ENCODE measurements at regions not wholly inside any gene's neighbourhood (a gene's known extent, or its start where the extent isn't known, plus 50 kb on each side); places are given as distances from the start of the nearest gene placed in this dataset.

DNA sequence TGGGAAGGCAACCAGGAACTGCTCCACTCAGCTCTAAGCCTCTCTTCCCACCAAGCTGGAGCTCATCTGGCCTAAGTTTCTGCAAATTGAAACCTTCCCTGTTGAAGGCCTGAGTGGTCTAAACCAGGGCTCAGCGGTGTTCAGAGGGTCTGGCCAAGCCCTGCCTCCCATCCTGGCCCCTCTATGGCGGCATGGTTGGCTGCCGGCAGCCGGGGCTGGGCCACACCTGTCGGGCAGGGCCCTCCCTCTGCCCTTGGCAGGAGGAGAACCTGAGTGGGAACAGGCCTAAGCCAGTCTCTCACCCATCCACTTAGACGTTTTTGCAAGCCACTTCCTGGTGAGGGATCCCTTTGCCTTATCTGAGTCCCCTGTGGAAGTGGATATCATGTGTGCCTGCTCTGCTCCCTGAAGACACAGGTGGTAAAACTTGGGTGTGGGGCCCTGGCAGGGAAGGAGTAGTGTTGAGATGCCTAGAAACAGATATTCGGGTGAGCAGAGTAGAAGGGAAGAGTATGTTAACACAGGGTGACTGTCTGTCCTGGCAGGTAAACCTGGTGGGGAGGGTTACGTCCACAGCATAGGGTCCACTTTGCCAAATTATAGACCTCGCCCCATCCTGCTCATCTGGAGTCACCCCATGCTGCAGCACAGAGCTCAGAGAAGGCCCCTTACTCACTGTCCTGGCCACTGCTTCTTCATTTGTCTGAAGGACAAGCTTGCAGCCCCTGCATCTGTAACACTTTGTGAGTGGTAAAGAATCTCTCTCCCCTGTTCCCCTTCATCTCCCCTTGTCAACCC is 63.0 kb upstream of the SIX2 start:
- TF ChIP-seq, protein P1, sequence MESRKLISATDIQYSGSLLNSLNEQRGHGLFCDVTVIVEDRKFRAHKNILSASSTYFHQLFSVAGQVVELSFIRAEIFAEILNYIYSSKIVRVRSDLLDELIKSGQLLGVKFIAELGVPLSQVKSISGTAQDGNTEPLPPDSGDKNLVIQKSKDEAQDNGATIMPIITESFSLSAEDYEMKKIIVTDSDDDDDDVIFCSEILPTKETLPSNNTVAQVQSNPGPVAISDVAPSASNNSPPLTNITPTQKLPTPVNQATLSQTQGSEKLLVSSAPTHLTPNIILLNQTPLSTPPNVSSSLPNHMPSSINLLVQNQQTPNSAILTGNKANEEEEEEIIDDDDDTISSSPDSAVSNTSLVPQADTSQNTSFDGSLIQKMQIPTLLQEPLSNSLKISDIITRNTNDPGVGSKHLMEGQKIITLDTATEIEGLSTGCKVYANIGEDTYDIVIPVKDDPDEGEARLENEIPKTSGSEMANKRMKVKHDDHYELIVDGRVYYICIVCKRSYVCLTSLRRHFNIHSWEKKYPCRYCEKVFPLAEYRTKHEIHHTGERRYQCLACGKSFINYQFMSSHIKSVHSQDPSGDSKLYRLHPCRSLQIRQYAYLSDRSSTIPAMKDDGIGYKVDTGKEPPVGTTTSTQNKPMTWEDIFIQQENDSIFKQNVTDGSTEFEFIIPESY (IDR thresholded peaks at IDR 0.05) = no peak
- no peak for TF ChIP-seq EGR1 (IDR thresholded peaks at IDR 0.05; ENCODE audit: low read depth in 2 of 2)
- TF ChIP-seq, protein P2, sequence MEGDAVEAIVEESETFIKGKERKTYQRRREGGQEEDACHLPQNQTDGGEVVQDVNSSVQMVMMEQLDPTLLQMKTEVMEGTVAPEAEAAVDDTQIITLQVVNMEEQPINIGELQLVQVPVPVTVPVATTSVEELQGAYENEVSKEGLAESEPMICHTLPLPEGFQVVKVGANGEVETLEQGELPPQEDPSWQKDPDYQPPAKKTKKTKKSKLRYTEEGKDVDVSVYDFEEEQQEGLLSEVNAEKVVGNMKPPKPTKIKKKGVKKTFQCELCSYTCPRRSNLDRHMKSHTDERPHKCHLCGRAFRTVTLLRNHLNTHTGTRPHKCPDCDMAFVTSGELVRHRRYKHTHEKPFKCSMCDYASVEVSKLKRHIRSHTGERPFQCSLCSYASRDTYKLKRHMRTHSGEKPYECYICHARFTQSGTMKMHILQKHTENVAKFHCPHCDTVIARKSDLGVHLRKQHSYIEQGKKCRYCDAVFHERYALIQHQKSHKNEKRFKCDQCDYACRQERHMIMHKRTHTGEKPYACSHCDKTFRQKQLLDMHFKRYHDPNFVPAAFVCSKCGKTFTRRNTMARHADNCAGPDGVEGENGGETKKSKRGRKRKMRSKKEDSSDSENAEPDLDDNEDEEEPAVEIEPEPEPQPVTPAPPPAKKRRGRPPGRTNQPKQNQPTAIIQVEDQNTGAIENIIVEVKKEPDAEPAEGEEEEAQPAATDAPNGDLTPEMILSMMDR (IDR thresholded peaks at IDR 0.05; ENCODE audit: low read depth, low read length, missing input control) = no peak
- TF ChIP-seq SP1 (IDR thresholded peaks at IDR 0.05) = no peak
- TF ChIP-seq, protein P3, sequence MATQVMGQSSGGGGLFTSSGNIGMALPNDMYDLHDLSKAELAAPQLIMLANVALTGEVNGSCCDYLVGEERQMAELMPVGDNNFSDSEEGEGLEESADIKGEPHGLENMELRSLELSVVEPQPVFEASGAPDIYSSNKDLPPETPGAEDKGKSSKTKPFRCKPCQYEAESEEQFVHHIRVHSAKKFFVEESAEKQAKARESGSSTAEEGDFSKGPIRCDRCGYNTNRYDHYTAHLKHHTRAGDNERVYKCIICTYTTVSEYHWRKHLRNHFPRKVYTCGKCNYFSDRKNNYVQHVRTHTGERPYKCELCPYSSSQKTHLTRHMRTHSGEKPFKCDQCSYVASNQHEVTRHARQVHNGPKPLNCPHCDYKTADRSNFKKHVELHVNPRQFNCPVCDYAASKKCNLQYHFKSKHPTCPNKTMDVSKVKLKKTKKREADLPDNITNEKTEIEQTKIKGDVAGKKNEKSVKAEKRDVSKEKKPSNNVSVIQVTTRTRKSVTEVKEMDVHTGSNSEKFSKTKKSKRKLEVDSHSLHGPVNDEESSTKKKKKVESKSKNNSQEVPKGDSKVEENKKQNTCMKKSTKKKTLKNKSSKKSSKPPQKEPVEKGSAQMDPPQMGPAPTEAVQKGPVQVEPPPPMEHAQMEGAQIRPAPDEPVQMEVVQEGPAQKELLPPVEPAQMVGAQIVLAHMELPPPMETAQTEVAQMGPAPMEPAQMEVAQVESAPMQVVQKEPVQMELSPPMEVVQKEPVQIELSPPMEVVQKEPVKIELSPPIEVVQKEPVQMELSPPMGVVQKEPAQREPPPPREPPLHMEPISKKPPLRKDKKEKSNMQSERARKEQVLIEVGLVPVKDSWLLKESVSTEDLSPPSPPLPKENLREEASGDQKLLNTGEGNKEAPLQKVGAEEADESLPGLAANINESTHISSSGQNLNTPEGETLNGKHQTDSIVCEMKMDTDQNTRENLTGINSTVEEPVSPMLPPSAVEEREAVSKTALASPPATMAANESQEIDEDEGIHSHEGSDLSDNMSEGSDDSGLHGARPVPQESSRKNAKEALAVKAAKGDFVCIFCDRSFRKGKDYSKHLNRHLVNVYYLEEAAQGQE (IDR thresholded peaks at IDR 0.05) = no peak
- TF ChIP-seq, protein P4, sequence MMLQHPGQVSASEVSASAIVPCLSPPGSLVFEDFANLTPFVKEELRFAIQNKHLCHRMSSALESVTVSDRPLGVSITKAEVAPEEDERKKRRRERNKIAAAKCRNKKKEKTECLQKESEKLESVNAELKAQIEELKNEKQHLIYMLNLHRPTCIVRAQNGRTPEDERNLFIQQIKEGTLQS (IDR thresholded peaks at IDR 0.05) = no peak
- TF ChIP-seq YY1 (IDR thresholded peaks at IDR 0.05) = no peak
- no peak for TF ChIP-seq GABPA (IDR thresholded peaks at IDR 0.05 in 1 of 2, conservative IDR thresholded peaks at IDR 0.05 in 1 of 2)
- TF ChIP-seq, protein P5, sequence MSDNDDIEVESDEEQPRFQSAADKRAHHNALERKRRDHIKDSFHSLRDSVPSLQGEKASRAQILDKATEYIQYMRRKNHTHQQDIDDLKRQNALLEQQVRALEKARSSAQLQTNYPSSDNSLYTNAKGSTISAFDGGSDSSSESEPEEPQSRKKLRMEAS (IDR thresholded peaks at IDR 0.05) = no peak
- TF ChIP-seq TAF1 (conservative IDR thresholded peaks at IDR 0.05) = no peak
